ENCODE measurements at regions not wholly inside any gene's neighbourhood (a gene's known extent, or its start where the extent isn't known, plus 50 kb on each side); places are given as distances from the start of the nearest gene placed in this dataset.
"Not testable (repeated sequence)": the region's sequence is repeated elsewhere in the genome, so short reads cannot be mapped to it uniquely, and the experiment has no call there.

GRCh38 chr7:82578430-82578829, 134.9 kb upstream of the CACNA2D1 start:
- in situ Hi-C loops (cut with HindIII; ENCODE audit: low pct_unique_long_range_greater_than_20kb, low sequenced_read_pairs), result no loop called here
- DNase-seq (ENCODE audit: low read depth in 1 of 2, low spot score in 1 of 2), result no peak
- no peak for TF ChIP-seq JUND (IDR thresholded peaks at IDR 0.05; ENCODE audit: low read depth)

GRCh38 chr7:82572195-82572880, 128.8 kb upstream of the CACNA2D1 start:
- DNase-seq (ENCODE audit: low read depth in 1 of 2, low spot score in 1 of 2), result peak; percentile 77 to 90
- no peak for TF ChIP-seq JUND (IDR thresholded peaks at IDR 0.05; ENCODE audit: low read depth)
- in situ Hi-C loops (cut with HindIII; ENCODE audit: low pct_unique_long_range_greater_than_20kb, low sequenced_read_pairs), result no loop called here

GRCh38 chr7:82571047-82571446, 127.5 kb upstream of the CACNA2D1 start:
- in situ Hi-C loops (cut with HindIII; ENCODE audit: low pct_unique_long_range_greater_than_20kb, low sequenced_read_pairs); DNase-seq (ENCODE audit: low read depth in 1 of 2, low spot score in 1 of 2): not testable (repeated sequence)

GRCh38 chr7:82567841-82568240, 124.3 kb upstream of the CACNA2D1 start:
- in situ Hi-C loops (cut with HindIII; ENCODE audit: low pct_unique_long_range_greater_than_20kb, low sequenced_read_pairs), result no loop called here
- TF ChIP-seq JUND (IDR thresholded peaks at IDR 0.05; ENCODE audit: low read depth), result no peak

GRCh38 chr7:82567356-82567755, 123.8 kb upstream of the CACNA2D1 start:
- no peak for DNase-seq (ENCODE audit: low read depth in 1 of 2, low spot score in 1 of 2)
- in situ Hi-C loops (cut with HindIII; ENCODE audit: low pct_unique_long_range_greater_than_20kb, low sequenced_read_pairs), result no loop called here
- no peak for TF ChIP-seq JUND (IDR thresholded peaks at IDR 0.05; ENCODE audit: low read depth)

More at GRCh38 chr7:82567841-82568240, 124.3 kb upstream of the CACNA2D1 start:
- DNase-seq (ENCODE audit: low read depth in 1 of 2, low spot score in 1 of 2), result no peak

- TF ChIP-seq JUND (IDR thresholded peaks at IDR 0.05; ENCODE audit: low read depth), result no peak
- in situ Hi-C loops (cut with HindIII; ENCODE audit: low pct_unique_long_range_greater_than_20kb, low sequenced_read_pairs), result no loop called here
- no peak for DNase-seq (ENCODE audit: low read depth in 1 of 2, low spot score in 1 of 2)
Measured at GRCh38 chr7:82566752-82567151, 123.2 kb upstream of the CACNA2D1 start.

- no peak for TF ChIP-seq JUND (IDR thresholded peaks at IDR 0.05; ENCODE audit: low read depth)
- in situ Hi-C loops (cut with HindIII; ENCODE audit: low pct_unique_long_range_greater_than_20kb, low sequenced_read_pairs), result no loop called here
- no peak for DNase-seq (ENCODE audit: low read depth in 1 of 2, low spot score in 1 of 2)
Measured at GRCh38 chr7:82562716-82563404, 119.3 kb upstream of the CACNA2D1 start.

- no peak for TF ChIP-seq JUND (IDR thresholded peaks at IDR 0.05; ENCODE audit: low read depth)
- in situ Hi-C loops (cut with HindIII; ENCODE audit: low pct_unique_long_range_greater_than_20kb, low sequenced_read_pairs), result no loop called here
- DNase-seq (ENCODE audit: low read depth in 1 of 2, low spot score in 1 of 2), result peak in 1 of 2 experiments; percentile 37
Measured at GRCh38 chr7:82559193-82559805, 115.7 kb upstream of the CACNA2D1 start.

- no peak for TF ChIP-seq JUND (IDR thresholded peaks at IDR 0.05; ENCODE audit: low read depth)
- DNase-seq (ENCODE audit: low read depth in 1 of 2, low spot score in 1 of 2), result no peak
- in situ Hi-C loops (cut with HindIII; ENCODE audit: low pct_unique_long_range_greater_than_20kb, low sequenced_read_pairs), result no loop called here
Measured at GRCh38 chr7:82549616-82550285, 106.2 kb upstream of the CACNA2D1 start.

- no peak for TF ChIP-seq JUND (IDR thresholded peaks at IDR 0.05; ENCODE audit: low read depth)
- in situ Hi-C loops (cut with HindIII; ENCODE audit: low pct_unique_long_range_greater_than_20kb, low sequenced_read_pairs), result no loop called here
- no peak for DNase-seq (ENCODE audit: low read depth in 1 of 2, low spot score in 1 of 2)
Measured at GRCh38 chr7:82548141-82548688, 104.6 kb upstream of the CACNA2D1 start.

GRCh38 chr7:82542665-82543064, 99.1 kb upstream of the CACNA2D1 start:
- in situ Hi-C loops (cut with HindIII; ENCODE audit: low pct_unique_long_range_greater_than_20kb, low sequenced_read_pairs), result no loop called here
- no peak for TF ChIP-seq JUND (IDR thresholded peaks at IDR 0.05; ENCODE audit: low read depth)
- no peak for DNase-seq (ENCODE audit: low read depth in 1 of 2, low spot score in 1 of 2)

GRCh38 chr7:82539969-82540368, 96.4 kb upstream of the CACNA2D1 start:
- no peak for TF ChIP-seq JUND (IDR thresholded peaks at IDR 0.05; ENCODE audit: low read depth)
- DNase-seq (ENCODE audit: low read depth in 1 of 2, low spot score in 1 of 2), result no peak
- in situ Hi-C loops (cut with HindIII; ENCODE audit: low pct_unique_long_range_greater_than_20kb, low sequenced_read_pairs), result no loop called here

All from T47D (cell line).